Upper lobe of left lung (tissue), 4 donors: ENCODE measurements at regions not wholly inside any gene's neighbourhood (a gene's known extent, or its start where the extent isn't known, plus 50 kb on each side); places are given as distances from the start of the nearest gene placed in this dataset.

ENCODE experiments used
- CTCF ChIP-seq, 6 experiments: fragments of 450-650 bp in 4 of 6; fragments of 200-600 bp in 2 of 6; sonication (generic) in 2 of 6; IDR thresholded peaks; one replicate each; pipeline ENCODE4 v1.5.1; 2016 to 2019; ENCODE audit warnings: antibody characterized with exemption in 6 of 6
- EP300 ChIP-seq, 4 donors: sonication (generic); formaldehyde crosslinking; IDR thresholded peaks; one replicate each; pipeline ENCODE4 v1.5.1; 2017; ENCODE audit warnings: antibody characterized with exemption in 4 of 4, control low read depth in 2 of 4
- POLR2AphosphoS5 ChIP-seq, 2 donors: sonication (generic); formaldehyde crosslinking; IDR thresholded peaks; one replicate each; pipeline ENCODE4 v1.5.1; 2017; ENCODE audit warnings: antibody characterized with exemption in 2 of 2

DNA sequence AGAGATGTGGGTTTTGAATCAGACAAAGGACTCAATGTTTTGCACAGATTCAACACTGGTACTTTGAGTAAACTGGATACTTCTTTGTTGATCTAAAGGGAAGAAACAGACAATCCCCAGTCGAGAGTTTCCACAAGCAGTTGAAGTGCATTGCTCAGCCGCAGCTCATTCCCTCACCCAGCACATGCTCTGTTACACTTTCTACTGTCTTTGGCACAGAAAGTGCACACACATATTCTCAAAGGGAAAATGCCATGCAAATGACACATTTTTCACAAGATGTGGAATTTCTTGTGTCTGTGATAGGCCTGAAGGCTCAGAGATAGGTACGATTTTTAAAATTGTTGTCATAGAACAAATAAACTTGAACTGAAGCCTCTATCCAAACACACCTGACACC lies 258.9 kb upstream of the TRIB2 start:
- TF ChIP-seq CTCF (IDR thresholded peaks at IDR 0.05) (no peak), POLR2AphosphoS5 (IDR thresholded peaks at IDR 0.05) (no peak), EP300 (IDR thresholded peaks at IDR 0.05) (no peak)
